NCI-H460 (cell line): ENCODE measurements at regions not wholly inside any gene's neighbourhood (a gene's known extent, or its start where the extent isn't known, plus 50 kb on each side); places are given as distances from the start of the nearest gene placed in this dataset.

Experiments used
- DNase-seq: peaks from one replicate; pipeline ENCODE4 v3.0.0-alpha.2; 2016; ENCODE audit warnings: low read depth; ENCODE audit errors: extremely low read depth

GRCh38 chr7:106487892-106488291 lies 173.1 kb downstream of the CCDC71L start:
- no peak for DNase-seq

DNA sequence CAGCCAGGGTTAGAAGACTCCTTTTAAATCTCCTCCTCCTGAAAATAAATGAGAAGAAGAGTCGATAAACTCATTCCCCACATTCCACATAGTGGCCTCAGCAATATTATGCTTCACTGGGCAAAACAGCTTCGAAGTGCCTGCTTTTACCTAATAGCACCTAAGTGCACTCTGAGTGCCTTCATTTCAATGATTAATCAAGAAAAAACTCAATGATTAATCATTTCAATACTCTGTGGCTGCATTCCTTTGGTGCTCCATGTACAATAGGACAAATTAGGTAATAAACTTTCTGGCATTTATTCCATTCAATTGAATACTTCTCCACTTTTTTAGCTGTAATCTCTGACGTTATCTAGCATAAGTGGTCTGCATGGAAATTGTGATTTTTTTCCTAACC lies 174.6 kb downstream of the CCDC71L start:
- no peak for DNase-seq

DNA sequence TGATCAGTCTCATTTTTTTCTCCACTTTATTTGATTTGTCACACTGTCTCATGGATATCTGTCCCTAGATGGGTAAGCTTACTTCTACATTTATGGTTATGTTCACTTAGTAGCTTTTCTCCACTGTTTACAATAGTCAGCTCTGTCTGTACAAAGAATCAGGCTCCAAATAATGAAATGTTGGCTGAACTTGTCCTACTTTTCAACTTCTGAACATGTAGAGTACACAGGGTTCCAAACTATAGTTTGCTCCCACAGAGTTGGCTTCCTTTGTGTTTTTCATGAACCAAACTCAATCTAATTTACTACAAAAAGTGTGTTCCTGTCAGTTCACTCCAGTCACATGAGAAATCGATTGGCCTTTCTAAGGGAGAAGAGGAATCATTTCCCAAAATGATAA lies 175.0 kb downstream of the CCDC71L start:
- no peak for DNase-seq

DNA sequence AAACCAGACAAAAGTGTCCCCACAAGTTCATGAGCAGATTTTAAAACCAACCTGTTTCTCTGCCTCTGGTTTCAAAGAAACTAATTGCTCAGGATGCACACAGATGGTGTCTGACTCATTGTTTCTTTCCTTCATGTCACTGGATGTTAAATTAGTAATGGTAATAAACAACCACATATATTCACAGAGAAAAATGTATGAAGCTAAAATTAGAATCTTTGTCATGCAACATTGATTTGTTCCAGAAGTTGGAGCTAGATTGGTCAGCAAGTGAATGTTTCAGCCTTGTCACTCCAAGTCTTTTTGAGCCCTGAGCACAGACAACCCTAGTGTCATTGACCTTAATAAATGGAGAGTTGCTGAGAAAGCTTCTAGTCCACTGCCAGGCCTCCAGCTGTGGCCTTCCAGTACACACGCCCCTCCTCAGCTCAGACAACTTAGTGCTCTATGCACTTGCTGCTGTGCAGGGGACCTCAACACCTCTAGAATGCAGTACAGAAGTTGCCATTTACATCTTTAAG lies 175.9 kb downstream of the CCDC71L start:
- no peak for DNase-seq

GRCh38 chr7:106484562-106484961 lies 176.4 kb downstream of the CCDC71L start:
- DNase-seq: no peak

DNA sequence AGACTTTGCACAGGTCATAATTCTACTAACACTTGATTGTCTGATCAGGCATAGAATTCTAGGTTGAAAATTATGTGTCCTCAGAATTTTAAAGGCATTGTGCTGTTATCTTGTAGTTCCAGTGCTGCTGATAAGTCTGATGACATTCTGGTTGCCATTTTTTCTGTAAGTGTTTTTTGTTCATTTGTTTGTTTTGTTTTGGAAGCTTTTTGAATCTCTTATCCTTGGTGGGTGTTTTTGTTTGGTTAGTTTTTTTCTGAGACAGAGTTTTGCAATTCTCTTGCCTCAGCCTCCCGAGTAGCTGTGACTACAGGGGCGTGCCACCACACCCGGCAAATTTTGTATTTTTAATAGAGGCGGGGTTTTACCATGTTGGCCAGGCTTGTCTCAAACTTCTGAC lies 178.9 kb downstream of the CCDC71L start:
- DNase-seq: no peak

DNA sequence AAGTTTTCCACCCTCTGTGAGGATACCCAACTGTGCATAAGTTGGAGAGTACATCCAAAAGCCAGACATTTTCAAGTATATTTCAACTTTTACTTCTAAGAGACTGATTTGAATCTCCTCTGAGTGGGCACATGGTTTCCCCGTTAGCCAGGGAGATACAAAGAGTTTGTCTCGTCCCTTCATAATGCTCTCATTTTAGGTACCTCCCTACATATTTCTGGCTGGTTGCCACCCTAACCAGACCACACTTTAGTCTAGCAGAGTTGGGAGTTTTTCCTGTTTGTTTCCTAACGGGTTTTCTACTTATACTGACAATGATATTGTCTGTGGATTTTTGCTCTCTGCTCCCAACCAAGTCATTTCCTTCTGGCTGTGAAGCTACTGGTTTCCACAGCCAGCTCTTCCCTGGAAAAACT lies 180.3 kb downstream of the CCDC71L start:
- DNase-seq: no peak

- DNase-seq: no peak
Measured at GRCh38 chr7:106480161-106480579, 180.8 kb downstream of the CCDC71L start.

DNA sequence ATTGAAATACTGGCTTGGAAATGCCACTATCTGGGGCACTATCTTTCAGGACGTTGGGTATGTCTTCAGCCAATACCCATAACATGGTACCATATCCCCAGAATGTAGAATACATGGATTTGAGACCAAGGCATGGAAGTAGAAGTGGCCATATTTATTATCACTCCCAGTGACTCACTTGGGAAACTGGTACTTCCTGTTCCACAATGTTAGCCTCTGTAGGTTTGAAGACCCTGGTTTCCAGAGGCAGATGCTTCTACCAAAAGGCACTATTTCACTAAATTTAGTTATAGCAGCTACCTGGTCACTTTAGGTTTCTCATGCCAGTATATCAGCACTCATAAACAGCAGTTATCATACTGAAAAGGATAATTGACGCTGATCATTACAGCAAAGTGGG lies 184.2 kb downstream of the CCDC71L start:
- no peak for DNase-seq

DNA sequence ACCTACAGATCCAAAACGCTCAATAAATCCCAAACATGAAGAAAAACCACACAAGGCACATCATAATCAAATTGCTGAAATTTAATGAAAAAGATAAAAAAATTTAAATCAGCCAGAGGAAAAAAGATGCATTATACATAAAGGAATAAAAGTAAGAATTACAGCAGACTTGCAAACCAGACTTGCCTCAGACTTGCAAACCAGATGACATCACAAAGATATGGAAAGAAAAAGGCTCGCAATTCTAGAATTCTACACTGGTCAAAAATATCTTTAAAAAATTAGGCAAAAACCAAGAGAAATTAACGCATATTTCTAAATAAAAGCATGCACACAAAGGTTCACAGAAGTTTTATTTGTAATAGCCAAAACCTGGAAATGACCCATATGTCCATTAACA lies 188.0 kb upstream of the NAMPT start:
- DNase-seq: no peak

GRCh38 chr7:106471686-106472440 lies 187.1 kb upstream of the NAMPT start:
- DNase-seq: no peak

DNA sequence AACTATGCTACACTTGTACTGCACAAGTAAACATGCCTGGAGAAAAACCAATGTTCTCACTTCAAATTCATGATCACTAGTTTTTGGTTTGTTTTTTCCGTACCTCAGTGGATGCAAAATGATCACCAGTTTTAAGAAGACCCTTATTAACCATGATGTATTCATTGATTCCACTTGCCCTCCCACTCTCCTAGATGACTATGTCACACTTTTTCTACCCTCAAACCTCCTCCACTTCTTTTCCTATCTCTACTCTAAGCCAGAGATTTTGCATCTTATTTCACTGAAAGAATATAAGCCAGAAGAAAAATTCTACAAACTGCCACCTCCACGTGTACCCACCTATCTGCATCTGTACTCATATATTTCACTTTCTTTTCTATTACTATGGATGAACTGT lies 186.2 kb upstream of the NAMPT start:
- DNase-seq: no peak

DNA sequence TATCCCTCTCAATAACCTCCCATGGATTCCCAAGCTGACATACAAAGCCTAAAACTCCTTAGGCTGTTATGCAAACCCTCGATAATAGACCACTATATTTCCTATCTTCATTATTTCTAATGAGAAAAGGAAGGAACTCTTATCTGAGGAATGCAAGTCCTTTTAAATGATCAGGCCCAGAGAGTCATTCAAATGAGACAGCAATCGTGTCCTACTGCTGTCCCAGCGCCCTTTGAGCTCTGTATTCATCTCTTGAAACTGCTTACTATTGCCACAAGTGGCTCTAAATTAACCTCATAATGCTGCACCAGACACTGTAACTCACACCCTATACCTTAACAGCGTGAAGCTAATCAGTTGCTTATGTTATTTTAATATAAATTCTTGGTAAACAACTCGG lies 182.1 kb upstream of the NAMPT start:
- no peak for DNase-seq

- no peak for DNase-seq
Measured at GRCh38 chr7:106465704-106466468, 181.1 kb upstream of the NAMPT start.

GRCh38 chr7:106464651-106465050 lies 179.9 kb upstream of the NAMPT start:
- no peak for DNase-seq

- DNase-seq: no peak
Measured at GRCh38 chr7:106463851-106464611, 179.2 kb upstream of the NAMPT start.

- no peak for DNase-seq
Measured at GRCh38 chr7:106462914-106463482, 178.2 kb upstream of the NAMPT start.

GRCh38 chr7:106462365-106462859 lies 177.6 kb upstream of the NAMPT start:
- DNase-seq: peak; percentile 74

DNA sequence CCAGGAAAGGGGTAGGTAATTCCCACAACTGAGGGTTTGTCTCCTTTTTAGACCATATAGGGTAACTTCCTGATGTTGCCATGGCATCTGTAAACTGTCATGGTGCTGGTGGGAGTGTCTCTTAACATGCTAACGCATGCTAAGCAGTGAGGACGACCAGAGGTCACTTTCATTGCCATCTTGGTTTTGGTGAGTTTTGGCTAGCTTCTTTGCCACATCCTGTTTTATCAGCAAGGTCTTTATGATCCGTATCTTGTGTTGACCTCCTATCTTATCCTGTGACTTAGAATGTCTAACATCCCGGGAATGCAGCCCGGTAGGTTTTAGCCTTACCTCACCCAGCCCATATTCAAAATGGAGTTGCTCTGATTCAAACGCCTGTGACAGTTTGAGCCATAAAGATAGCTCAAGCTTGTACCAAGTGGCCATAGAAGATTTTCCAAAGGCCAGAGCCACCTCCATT lies 176.0 kb upstream of the NAMPT start:
- no peak for DNase-seq

GRCh38 chr7:106459397-106460072 lies 174.8 kb upstream of the NAMPT start:
- no peak for DNase-seq
